GM19035 (cell line): ENCODE measurements at regions not wholly inside any gene's neighbourhood (a gene's known extent, or its start where the extent isn't known, plus 50 kb on each side); places are given as distances from the start of the nearest gene placed in this dataset.

Experiments
- ATAC-seq: cut with Tn5 transposase; IDR thresholded peaks from one replicate; pipeline ENCODE4 v1.9.1; 2021; ENCODE audit not compliant: unreplicated experiment

- ATAC-seq = peak; percentile 89
Measured at GRCh38 chr12:27179400-27180214, 64.5 kb upstream of the STK38L start.

GRCh38 chr12:27180906-27181505 lies 63.1 kb upstream of the STK38L start:
- no peak for ATAC-seq

GRCh38 chr12:27183342-27183741 lies 60.7 kb upstream of the STK38L start:
- ATAC-seq = no peak

GRCh38 chr12:27185234-27186021 lies 58.7 kb upstream of the STK38L start:
- ATAC-seq = peak; percentile 88

GRCh38 chr12:27186022-27186839 lies 57.9 kb upstream of the STK38L start:
- ATAC-seq = no peak

GRCh38 chr12:27187697-27188096 lies 56.4 kb upstream of the STK38L start:
- ATAC-seq = no peak

- no peak for ATAC-seq
Measured at GRCh38 chr12:27190761-27191160, 53.3 kb upstream of the STK38L start.

GRCh38 chr12:27191531-27191930 lies 52.6 kb upstream of the STK38L start:
- no peak for ATAC-seq

GRCh38 chr12:27192118-27192802 lies 51.8 kb upstream of the STK38L start:
- no peak for ATAC-seq

- ATAC-seq = no peak
Measured at GRCh38 chr12:27193106-27193505, 51.0 kb upstream of the STK38L start.

GRCh38 chr12:27193854-27194544 lies 50.1 kb upstream of the STK38L start:
- ATAC-seq = no peak
